ENCODE measurements at regions not wholly inside any gene's neighbourhood (a gene's known extent, or its start where the extent isn't known, plus 50 kb on each side); places are given as distances from the start of the nearest gene placed in this dataset.
"Not testable (repeated sequence)": the region's sequence is repeated elsewhere in the genome, so short reads cannot be mapped to it uniquely, and the experiment has no call there.

- DNase-seq = no peak
Measured at GRCh38 chr2:215793747-215794595, 219.4 kb downstream of the MREG start.

DNA sequence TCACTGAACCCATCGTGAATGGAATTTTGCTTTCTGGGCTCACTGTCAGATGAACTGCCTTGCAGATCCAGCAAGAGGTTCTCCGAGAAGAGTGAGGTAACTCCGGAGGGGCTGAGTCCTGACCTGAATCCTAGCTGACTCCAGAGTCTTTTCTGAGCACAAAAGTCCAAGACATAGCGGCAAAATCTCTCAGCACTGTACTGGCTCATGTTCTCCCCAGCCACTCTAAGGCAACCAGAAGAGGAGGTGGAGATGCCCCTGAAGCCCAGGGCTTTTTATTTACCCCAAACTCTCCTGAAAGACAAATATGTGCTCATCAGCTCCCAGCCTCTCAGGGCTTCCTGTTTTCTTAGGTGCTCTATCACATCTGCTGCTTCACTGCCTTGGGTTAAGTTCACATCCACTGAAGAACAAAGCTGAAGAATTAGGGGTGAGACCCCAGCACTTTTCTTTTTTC is 221.8 kb downstream of the MREG start:
- DNase-seq = no peak

- no peak for DNase-seq
Measured at GRCh38 chr2:215790523-215791421, 222.6 kb downstream of the MREG start.

GRCh38 chr2:215787565-215788178 is 225.7 kb downstream of the MREG start:
- no peak for DNase-seq

GRCh38 chr2:215787025-215787424 is 226.3 kb downstream of the MREG start:
- no peak for DNase-seq

- no peak for DNase-seq
Measured at GRCh38 chr2:215784371-215784783, 229.0 kb downstream of the MREG start.

- not testable (repeated sequence) for DNase-seq
Measured at GRCh38 chr2:215783640-215784039, 229.7 kb downstream of the MREG start.

DNA sequence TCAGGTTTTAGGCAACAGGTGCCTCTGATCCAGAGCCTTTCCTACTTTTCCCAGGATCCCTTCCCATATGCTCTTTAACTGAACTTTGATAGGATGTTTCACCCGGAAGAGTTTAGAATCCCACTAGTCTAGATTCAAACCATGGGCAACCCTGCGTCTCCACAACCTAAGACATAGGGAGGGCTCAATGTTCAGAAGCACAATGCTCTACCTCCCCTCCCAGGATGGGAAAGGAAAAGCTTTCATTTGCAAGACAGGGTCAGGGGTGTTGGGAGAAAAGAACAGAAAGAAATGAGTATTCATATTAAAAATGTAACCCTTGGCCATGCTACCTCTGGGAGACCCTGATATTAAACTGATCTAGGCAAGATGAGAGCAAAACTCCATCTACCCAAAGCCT is 230.4 kb downstream of the MREG start:
- DNase-seq = no peak

DNA sequence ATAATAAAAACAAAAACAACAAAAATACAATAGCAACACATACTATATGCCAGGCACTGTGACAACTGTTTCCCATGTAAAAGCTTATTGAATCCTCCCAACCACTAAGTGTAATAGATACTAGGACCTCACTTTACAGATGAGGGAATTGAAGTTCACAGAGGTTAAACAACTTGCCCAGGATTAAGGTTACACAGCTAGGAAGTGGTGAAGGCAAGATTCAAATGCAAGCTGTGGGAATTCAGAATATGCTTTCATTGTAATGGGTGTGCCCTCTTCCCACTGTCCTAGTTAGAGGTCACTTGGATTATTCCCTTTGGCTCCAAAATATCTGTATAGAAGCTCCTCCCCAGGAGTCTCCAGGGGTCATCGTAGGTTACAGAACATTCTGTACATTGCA is 231.1 kb downstream of the MREG start:
- no peak for DNase-seq

- DNase-seq = no peak
Measured at GRCh38 chr2:215780907-215781685, 232.3 kb downstream of the MREG start.

DNA sequence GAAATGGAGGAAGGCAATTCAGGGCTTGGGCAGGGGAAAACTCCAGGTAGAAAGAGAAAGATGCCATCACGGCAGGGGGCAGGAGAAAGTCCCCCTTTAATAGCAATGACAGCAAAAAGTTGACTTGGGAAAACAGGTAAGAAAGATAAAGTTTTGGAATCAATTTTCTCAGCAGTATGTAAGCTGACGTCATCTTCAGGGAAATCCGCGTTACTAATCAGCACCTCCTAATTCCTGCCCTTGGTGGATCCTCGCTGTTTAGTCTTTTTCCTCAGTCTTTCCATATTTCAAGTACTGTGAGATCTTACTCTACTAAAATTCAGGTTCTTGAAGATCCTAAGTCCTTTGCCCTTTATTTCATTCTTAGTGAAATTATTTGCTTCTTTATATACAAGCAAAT is 233.0 kb downstream of the MREG start:
- DNase-seq = no peak

DNA sequence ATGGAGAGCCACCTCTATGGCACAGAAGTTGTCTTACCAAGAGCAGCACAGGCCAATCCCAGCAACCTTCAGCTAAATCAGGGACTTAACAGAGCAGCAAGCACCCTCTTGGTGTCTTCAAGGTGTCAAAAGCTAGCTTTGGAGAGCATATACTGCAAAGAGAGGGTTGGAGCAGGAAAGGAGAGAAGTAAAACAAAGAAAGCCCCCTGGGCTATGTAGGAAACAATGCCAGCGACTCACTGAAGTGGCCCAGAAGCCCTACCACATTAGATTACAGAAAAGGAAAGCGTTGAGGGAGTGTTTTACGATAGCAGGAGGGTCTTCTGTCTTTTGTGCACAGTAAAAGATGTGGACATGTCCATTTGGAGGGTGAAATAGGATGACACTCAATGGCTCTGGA is 233.4 kb downstream of the MREG start:
- DNase-seq = no peak

DNA sequence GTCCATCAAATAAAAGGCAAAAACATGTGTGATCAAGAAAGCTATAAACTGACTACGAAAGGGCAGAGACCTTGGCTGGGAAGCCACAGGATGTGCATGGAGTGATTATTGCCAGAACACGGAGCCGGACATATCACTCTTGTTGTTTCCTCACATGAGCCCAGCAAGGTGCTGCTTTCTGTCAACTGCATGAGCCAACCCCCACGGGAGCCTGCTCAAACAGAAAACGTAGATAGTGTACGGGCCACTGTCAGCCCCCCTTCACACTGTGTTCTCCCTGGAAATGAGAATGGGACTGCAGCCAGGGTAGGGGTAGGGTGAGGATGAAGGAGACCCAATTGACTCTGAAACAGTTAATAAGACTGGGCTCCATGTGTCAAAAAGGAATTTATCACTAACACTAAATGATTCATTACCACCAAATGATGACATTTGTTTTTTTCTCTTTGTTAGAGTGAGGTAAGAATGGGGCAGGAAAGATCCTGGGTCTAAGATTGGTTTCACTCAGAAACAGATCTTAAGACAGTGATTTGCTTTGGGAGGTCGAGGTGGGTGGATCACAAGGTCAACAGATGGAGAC is 235.8 kb downstream of the MREG start:
- DNase-seq = no peak

- no peak for DNase-seq
Measured at GRCh38 chr2:215775106-215775505, 238.2 kb downstream of the MREG start.

GRCh38 chr2:215773728-215774127 is 239.6 kb downstream of the MREG start:
- DNase-seq = no peak

- DNase-seq = no peak
Measured at GRCh38 chr2:215772634-215773563, 240.5 kb downstream of the MREG start.

DNA sequence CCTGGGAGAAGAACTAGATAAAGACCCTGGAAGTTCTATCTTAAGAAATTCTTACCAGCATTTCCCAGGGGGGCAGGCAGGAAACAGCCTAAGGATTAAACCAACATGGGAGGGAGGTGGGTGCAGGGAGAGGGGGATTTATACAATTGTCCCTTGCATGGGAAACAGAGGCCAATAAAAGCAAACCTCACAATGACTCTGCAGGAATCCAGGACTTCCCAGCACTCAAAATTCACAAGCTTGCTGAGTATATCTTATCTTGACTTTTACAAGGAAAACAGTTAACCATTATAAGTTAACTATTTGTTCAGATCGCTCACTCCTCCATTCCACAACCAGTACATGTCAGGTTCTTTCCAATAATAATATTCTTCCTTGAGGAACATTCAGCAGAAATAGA is 241.3 kb downstream of the MREG start:
- no peak for DNase-seq

DNA sequence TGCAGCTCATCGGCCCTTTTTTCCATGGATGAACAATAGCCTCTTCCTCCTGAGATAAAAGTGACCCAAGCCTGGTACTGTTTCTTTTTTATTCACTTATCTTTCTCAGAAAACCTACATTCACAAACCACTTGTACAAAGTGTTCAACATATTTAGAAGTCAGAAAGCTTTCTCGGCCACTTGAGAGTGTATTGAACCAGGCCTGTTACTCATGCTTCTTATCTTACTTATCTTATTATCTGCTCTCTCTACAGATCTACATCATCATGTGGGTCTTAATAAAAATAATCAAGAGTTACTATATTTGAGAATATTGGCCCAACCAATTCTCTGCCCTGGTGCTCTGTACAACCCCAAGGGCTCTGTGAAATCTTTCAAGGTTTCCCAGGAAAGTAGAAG is 242.1 kb downstream of the MREG start:
- DNase-seq = no peak

DNA sequence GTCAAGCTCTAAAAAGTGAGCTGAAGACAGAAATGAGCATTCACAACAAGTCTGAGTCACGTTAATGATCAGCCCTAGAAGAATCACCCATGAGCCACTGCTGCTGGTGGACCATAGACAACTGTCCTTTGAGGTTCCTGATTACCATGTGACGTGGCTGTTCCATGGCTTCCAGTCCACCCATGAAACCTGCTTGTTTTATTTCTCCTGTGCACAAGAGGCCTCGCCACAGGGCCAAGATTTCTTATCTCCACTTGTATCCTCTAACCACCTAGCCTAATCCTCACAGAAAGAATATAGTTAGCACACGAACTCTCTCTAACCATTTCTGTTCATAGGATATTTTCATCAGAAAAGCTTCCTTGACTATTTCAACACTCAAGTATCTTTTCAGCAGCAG is 242.7 kb downstream of the MREG start:
- DNase-seq = no peak

DNA sequence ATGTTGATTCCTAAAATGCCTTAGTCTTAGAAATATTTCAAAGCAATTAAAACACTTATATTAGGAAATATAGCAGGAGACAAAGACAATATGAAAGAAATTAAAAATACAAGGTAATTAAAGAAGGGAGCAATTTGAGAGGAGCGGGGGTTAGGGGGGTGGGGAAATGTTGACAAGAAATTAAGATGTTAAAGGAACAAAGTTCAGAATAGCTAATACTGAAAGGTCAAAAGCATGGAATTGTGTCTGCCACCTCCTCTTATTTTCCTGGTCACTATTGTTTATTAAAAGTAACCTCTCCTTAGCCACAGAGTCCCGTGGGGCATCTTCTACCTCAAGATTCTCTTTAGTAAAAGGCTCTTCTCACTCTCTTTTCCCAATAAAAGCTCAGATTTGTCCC is 244.1 kb downstream of the MREG start:
- no peak for DNase-seq

DNA sequence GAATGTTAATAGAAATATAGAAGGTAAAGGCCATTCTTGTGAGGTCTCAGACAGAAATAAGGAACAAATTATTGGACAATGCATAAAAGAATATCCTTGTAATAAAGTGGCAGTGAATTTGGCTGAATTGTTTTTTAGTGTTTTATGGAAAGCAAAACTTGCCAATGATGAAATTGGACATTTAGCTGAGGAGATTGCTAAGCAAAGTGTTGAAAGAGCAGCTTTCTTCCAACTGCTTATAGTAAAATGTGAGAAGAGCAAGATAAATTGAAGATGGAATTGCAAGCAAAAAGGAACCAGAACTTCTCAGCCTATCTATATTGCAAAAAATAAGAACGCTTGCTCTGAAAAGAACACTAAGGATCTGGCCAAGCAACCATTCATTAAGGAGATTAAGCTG is 245.7 kb downstream of the MREG start:
- no peak for DNase-seq

Data from NCI-H446 treated with DMSO at 0.1 percent for 48 hours (cell line).